Astrocyte of the cerebellum (primary cell): ENCODE measurements at regions not wholly inside any gene's neighbourhood (a gene's known extent, or its start where the extent isn't known, plus 50 kb on each side); places are given as distances from the start of the nearest gene placed in this dataset.

ENCODE experiments used
- DNase-seq: peaks from one replicate; pipeline ENCODE4 v3.0.0-alpha.2; 2011; ENCODE audit warnings: low read depth
- H3K4me3 ChIP-seq: 2 replicates; pipeline ENCODE4 v1.5.1; 2011; ENCODE audit warnings: mild to moderate bottlenecking, low read depth, low read length, moderate library complexity
- in situ Hi-C: cut with HindIII; loops from 2 replicates; pipeline ENCODE4 v1.10.0; 2017; ENCODE audit warnings: low sequenced_read_pairs
- TF ChIP-seq, protein P1 (sequence below): IDR thresholded peaks from 2 replicates; pipeline ENCODE4 v1.5.1; 2012; ENCODE audit warnings: low read length, low read depth, moderate library complexity, mild to moderate bottlenecking; ENCODE audit errors: missing control alignments

DNA sequence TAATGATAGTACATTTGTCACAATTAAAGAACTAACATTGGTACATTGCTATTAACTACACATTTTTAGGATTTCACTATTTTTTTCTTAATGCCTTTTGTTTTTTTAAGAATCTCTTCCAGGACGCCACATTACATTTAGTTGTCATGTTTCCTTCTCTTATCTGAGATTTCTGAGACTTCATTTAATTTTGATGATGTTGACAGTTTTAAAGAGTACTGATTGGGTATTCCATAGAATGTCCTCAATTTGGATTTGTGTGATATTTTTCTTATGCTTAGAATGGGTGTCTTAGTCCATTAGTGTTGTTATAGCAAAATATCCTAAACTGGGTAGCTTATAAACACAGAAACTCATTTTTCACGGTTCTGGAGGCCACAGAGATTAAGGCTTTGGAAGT lies 1095.5 kb upstream of the LCORL start:
- TF ChIP-seq, protein P1, sequence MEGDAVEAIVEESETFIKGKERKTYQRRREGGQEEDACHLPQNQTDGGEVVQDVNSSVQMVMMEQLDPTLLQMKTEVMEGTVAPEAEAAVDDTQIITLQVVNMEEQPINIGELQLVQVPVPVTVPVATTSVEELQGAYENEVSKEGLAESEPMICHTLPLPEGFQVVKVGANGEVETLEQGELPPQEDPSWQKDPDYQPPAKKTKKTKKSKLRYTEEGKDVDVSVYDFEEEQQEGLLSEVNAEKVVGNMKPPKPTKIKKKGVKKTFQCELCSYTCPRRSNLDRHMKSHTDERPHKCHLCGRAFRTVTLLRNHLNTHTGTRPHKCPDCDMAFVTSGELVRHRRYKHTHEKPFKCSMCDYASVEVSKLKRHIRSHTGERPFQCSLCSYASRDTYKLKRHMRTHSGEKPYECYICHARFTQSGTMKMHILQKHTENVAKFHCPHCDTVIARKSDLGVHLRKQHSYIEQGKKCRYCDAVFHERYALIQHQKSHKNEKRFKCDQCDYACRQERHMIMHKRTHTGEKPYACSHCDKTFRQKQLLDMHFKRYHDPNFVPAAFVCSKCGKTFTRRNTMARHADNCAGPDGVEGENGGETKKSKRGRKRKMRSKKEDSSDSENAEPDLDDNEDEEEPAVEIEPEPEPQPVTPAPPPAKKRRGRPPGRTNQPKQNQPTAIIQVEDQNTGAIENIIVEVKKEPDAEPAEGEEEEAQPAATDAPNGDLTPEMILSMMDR = no peak
- in situ Hi-C loops = no loop called here
- H3K4me3 ChIP-seq = no peak overlapping the region
- DNase-seq = no peak

DNA sequence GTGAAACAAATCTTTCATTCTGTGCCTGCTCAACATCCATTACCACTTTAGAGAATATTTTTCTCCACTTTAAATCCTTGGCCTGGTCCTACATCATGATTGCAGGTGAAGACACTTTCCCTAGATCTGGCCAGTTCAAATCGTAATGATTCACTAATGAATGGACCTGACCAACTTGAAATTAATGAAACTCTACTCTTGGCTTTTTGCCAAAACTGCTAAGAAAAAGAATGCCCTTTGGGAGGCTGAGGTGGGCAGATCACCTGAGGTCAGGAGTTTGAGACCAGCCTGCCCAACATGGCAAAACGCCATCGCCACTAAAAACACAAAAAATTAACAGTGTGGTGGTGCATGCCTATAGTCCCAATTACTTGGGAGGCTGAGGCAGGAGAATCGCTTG lies 1082.6 kb upstream of the LCORL start:
- no peak overlapping the region for H3K4me3 ChIP-seq
- TF ChIP-seq, protein P1 = no peak
- in situ Hi-C loops = no loop called here
- no peak for DNase-seq

DNA sequence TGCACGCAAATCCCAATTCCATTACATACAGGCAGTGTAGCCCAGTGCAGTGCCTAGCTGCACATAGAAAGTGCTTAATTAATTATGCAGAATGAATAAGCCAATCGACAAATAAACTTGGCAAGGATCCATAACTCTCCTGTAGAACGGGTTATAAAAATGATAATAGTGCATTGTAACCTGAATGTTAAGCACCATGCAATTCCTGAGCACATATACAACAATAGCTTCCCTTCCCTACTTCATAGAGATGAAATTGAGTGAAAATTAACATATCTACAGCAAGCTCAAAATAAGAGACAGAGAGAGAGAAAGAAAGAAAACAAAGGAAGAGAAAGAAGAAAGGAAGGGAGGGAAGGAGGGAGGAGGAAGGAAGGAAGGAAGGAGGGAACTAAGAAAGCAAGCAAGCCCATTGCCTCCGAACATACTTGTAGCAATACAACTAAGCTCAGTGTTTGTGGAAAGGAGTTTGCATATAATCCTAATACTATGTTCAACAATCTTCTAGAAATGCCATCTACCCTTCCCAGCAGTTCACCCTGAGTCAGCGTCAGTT lies 1074.0 kb upstream of the LCORL start:
- TF ChIP-seq, protein P1 = no peak
- in situ Hi-C loops = no loop called here
- no peak for DNase-seq
- no peak overlapping the region for H3K4me3 ChIP-seq

DNA sequence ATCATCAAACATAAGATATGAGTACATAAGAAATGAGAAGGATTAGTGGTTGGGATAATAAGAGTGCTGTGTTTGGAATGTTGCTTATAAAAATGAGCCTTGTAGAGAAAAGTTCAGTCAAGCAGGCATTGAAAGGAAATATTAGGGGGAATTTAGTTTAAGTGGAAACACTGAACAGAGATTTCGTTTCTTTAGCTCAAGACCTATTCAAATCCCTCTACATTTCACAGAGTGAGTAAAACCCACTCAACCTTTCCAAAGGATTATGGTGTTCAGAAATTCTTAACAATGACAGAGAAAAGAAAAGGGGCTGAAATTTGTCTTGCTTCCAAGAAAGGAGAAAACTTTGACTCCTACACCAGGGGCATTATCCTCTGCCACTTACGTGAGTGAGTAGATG lies 1072.4 kb upstream of the LCORL start:
- no peak for DNase-seq
- no peak overlapping the region for H3K4me3 ChIP-seq
- in situ Hi-C loops = no loop called here
- TF ChIP-seq, protein P1 = no peak

DNA sequence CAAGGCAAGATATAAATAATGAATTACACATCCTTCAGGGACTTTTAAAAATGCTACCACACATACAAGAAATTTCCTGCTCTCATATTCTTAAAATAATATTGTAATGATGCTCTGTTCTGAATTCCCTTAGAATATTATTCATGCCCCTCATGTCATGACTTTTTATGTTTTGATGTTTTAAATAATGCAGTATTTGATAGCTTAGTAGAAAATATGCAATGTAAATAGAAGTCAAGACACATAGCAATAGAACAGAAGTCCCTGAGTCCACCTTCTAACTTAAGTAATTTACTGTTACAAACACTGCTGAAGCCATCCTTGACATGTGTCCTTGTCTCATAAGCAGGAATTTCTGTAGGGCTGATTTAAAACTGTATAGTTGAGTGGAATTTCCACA lies 1071.2 kb upstream of the LCORL start:
- no peak overlapping the region for H3K4me3 ChIP-seq
- TF ChIP-seq, protein P1 = no peak
- in situ Hi-C loops = no loop called here
- no peak for DNase-seq

DNA sequence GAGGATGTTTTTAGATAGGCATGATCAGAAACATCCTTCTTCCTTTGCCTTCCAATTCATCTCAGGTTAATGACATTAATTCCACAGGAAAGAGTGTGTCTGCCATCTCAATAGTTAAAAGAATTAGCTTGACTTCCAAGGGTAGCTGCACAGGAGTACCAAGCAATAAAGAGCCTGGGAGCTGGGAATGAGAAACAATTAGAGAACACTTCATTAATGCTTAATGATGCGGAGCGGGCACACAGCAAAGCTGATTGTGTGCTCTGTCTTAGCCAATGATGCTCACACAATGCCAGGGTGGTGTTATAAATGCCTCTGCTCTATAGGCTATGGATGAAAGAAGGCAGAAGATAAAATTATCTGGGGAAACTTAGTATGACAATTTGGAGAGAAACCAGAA lies 1052.5 kb upstream of the LCORL start:
- TF ChIP-seq, protein P1 = no peak
- no peak for DNase-seq
- in situ Hi-C loops = no loop called here

DNA sequence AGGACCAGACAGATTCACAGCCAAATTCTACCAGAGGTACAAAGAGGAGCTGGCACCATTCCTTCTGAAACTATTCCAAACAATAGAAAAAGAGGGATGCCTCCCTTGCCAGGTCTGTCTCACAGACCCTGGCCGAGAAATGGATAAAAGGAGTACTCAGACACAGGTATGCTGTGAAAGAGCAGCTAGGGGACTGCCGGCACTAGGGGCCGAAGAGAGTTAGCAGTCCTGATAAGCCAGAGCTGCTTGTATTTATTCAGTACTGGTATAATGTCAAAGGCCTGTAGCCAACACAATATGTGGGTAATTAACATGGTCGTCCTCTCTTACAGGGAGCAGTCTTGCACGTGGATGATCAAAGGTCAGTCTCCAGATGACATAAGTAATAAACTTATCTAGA lies 1042.1 kb upstream of the LCORL start:
- TF ChIP-seq, protein P1 = no peak
- H3K4me3 ChIP-seq = no peak overlapping the region
- DNase-seq = no peak
- in situ Hi-C loops = no loop called here

More for the DNA sequence above, 1052.5 kb upstream of the LCORL start:
- no peak overlapping the region for H3K4me3 ChIP-seq
